Limb (tissue), 2 donors: ENCODE measurements at regions not wholly inside any gene's neighbourhood (a gene's known extent, or its start where the extent isn't known, plus 50 kb on each side); places are given as distances from the start of the nearest gene placed in this dataset.

ENCODE experiments used
- DNase-seq, 2 donors: peaks; one replicate each; pipeline ENCODE4 v3.0.0-alpha.2; 2016; ENCODE audit errors: extremely low spot score in 2 of 2

GRCh38 chr5:6195711-6196358, 182.5 kb downstream of the MED10 start:
- no peak for DNase-seq

GRCh38 chr5:6194906-6195612, 183.3 kb downstream of the MED10 start:
- DNase-seq: no peak

- no peak for DNase-seq
Measured at GRCh38 chr5:6194261-6194875, 184.0 kb downstream of the MED10 start.

- DNase-seq: no peak
Measured at GRCh38 chr5:6193310-6193709, 185.0 kb downstream of the MED10 start.

- no peak for DNase-seq
Measured at GRCh38 chr5:6190838-6191237, 187.5 kb downstream of the MED10 start.

GRCh38 chr5:6188976-6189375, 189.4 kb downstream of the MED10 start:
- DNase-seq: no peak

- DNase-seq: no peak
Measured at GRCh38 chr5:6188344-6188743, 190.0 kb downstream of the MED10 start.

GRCh38 chr5:6187501-6187900, 190.8 kb downstream of the MED10 start:
- no peak for DNase-seq

GRCh38 chr5:6185574-6185973, 192.8 kb downstream of the MED10 start:
- DNase-seq: no peak

GRCh38 chr5:6184481-6184880, 193.9 kb downstream of the MED10 start:
- no peak for DNase-seq

GRCh38 chr5:6183391-6184390, 194.7 kb downstream of the MED10 start:
- no peak for DNase-seq

- no peak for DNase-seq
Measured at GRCh38 chr5:6182271-6182815, 196.0 kb downstream of the MED10 start.

GRCh38 chr5:6181871-6182270, 196.5 kb downstream of the MED10 start:
- no peak for DNase-seq

- DNase-seq: no peak
Measured at GRCh38 chr5:6181147-6181729, 197.1 kb downstream of the MED10 start.

- DNase-seq: no peak
Measured at GRCh38 chr5:6180231-6180872, 198.0 kb downstream of the MED10 start.

GRCh38 chr5:6178846-6179532, 199.4 kb downstream of the MED10 start:
- no peak for DNase-seq

- no peak for DNase-seq
Measured at GRCh38 chr5:6177926-6178325, 200.4 kb downstream of the MED10 start.

- no peak for DNase-seq
Measured at GRCh38 chr5:6176102-6176693, 202.1 kb downstream of the MED10 start.

GRCh38 chr5:6175172-6175854, 203.0 kb downstream of the MED10 start:
- no peak for DNase-seq
